ENCODE measurements at regions not wholly inside any gene's neighbourhood (a gene's known extent, or its start where the extent isn't known, plus 50 kb on each side); places are given as distances from the start of the nearest gene placed in this dataset.

GRCh38 chr4:29549342-29549741 lies 1170.8 kb upstream of the PCDH7 start:
- CTCF ChIA-PET: no interaction called here
- TF ChIP-seq HDGF (IDR thresholded peaks at IDR 0.05; ENCODE audit: borderline replicate concordance): no peak
- no peak for TF ChIP-seq FOXM1 (IDR thresholded peaks at IDR 0.05; ENCODE audit: borderline replicate concordance)
- TF ChIP-seq FOXA1 (IDR thresholded peaks at IDR 0.05): no peak
- no peak for TF ChIP-seq NFRKB (IDR thresholded peaks at IDR 0.05)
- TF ChIP-seq ARNT (IDR thresholded peaks at IDR 0.05): no peak
- no peak for TF ChIP-seq SUZ12 (IDR thresholded peaks at IDR 0.05)
- no peak for TF ChIP-seq FOXK2 (IDR thresholded peaks at IDR 0.05)
- POLR2A ChIA-PET: no interaction called here
- no peak for DNase-seq (ENCODE audit: extremely low spot score)

DNA sequence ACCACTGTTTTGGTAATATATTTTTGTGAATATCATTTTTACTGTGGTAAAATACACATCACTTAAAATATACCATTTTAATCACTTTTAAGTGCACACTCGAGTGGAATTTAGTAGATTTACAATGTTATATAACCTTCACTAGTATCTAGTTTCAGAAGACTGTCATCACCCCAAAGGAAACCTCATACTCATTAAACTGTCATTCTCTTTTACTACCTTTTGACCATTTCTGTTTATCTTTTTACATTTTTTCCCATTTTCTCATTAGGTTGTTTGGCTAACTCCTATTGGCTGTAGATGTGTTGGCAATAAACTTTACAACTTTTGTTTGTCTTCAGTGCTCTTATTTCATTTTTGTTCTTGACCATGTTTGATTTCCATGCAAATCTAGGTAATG lies 1168.3 kb upstream of the PCDH7 start:
- CTCF ChIA-PET: no interaction called here

DNA sequence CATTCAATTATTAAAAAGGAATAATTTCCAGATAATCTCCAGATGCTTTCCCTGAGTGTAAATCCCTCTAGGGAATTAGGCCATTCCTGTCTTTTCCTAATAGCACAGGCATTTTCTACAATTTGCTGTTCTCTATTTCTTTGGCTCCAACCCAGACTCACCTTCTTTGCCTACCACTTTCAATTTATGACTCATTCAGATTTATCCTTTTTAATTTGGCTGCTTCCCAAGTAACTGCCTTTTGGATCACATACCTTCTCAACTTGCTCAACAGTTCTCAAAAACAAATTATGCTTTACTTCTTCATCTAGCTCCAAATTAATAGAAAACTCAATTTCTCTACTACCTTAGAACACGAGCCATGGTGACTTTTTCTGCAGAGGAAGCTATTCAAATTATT lies 1166.3 kb upstream of the PCDH7 start:
- TF ChIP-seq BHLHE40 (IDR thresholded peaks at IDR 0.05; ENCODE audit: borderline replicate concordance) (no peak), NFRKB (IDR thresholded peaks at IDR 0.05) (no peak), ZNF384 (IDR thresholded peaks at IDR 0.05) (no peak), SUZ12 (IDR thresholded peaks at IDR 0.05) (no peak), TARDBP (IDR thresholded peaks at IDR 0.05) (no peak), HDGF (IDR thresholded peaks at IDR 0.05; ENCODE audit: borderline replicate concordance) (no peak)
- no peak for DNase-seq (ENCODE audit: extremely low spot score)
- ChIA-PET POLR2A (no interaction called here), CTCF (no interaction called here)

More for the DNA sequence above, 1168.3 kb upstream of the PCDH7 start:
- TF ChIP-seq SUZ12 (IDR thresholded peaks at IDR 0.05) (no peak), CTBP1 (IDR thresholded peaks at IDR 0.05; ENCODE audit: borderline replicate concordance) (peak; percentile 42; the same call in 1 of the 2 replicates), LEF1 (IDR thresholded peaks at IDR 0.05; ENCODE audit: borderline replicate concordance) (0 out of 2 replicates have a peak, but pooled peaks have one; percentile 36), FOXK2 (IDR thresholded peaks at IDR 0.05) (no peak), BHLHE40 (IDR thresholded peaks at IDR 0.05; ENCODE audit: borderline replicate concordance) (no peak), HDGF (IDR thresholded peaks at IDR 0.05; ENCODE audit: borderline replicate concordance) (no peak), L3MBTL2 (conservative IDR thresholded peaks at IDR 0.05) (no peak)
- TF ChIP-seq, protein P1, sequence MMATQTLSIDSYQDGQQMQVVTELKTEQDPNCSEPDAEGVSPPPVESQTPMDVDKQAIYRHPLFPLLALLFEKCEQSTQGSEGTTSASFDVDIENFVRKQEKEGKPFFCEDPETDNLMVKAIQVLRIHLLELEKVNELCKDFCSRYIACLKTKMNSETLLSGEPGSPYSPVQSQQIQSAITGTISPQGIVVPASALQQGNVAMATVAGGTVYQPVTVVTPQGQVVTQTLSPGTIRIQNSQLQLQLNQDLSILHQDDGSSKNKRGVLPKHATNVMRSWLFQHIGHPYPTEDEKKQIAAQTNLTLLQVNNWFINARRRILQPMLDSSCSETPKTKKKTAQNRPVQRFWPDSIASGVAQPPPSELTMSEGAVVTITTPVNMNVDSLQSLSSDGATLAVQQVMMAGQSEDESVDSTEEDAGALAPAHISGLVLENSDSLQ (IDR thresholded peaks at IDR 0.05): peak; percentile 95
- POLR2A ChIA-PET: no interaction called here
- DNase-seq (ENCODE audit: extremely low spot score): no peak

- no peak for DNase-seq (ENCODE audit: extremely low spot score)
- ChIA-PET CTCF (no interaction called here), POLR2A (no interaction called here)
- no peak for TF ChIP-seq ARNT (IDR thresholded peaks at IDR 0.05)
- TF ChIP-seq ELF4 (IDR thresholded peaks at IDR 0.05): no peak
- TF ChIP-seq, protein P1 (IDR thresholded peaks at IDR 0.05): no peak
- TF ChIP-seq FOXK2 (IDR thresholded peaks at IDR 0.05): no peak
Measured at GRCh38 chr4:29558789-29559188, 1161.4 kb upstream of the PCDH7 start.

DNA sequence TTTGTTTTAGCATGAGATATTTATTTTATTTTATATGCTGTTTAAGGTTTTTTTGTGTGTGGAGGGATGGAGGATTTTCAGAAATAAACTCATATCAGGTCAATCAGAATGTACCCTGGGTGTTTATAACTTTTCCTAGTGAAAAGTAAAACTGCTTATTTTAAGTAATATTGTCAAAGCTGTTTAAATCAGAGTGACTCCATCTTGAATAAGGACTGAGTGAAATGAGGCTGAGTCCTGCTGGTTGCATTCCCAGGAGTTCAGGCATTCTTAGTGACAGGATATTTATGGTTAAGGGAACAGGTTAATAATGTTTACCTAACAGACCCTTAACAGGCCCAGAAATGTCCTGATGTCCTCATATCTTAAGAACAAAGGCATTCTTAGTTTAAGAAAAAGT lies 1160.9 kb upstream of the PCDH7 start:
- no peak for DNase-seq (ENCODE audit: extremely low spot score)
- TF ChIP-seq NFRKB (IDR thresholded peaks at IDR 0.05) (no peak), L3MBTL2 (conservative IDR thresholded peaks at IDR 0.05) (no peak), BHLHE40 (IDR thresholded peaks at IDR 0.05; ENCODE audit: borderline replicate concordance) (no peak), ZNF384 (IDR thresholded peaks at IDR 0.05) (no peak), FOXK2 (IDR thresholded peaks at IDR 0.05) (no peak), HDGF (IDR thresholded peaks at IDR 0.05; ENCODE audit: borderline replicate concordance) (no peak)
- TF ChIP-seq, protein P1 (IDR thresholded peaks at IDR 0.05): no peak
- ChIA-PET CTCF (no interaction called here), POLR2A (no interaction called here)

DNA sequence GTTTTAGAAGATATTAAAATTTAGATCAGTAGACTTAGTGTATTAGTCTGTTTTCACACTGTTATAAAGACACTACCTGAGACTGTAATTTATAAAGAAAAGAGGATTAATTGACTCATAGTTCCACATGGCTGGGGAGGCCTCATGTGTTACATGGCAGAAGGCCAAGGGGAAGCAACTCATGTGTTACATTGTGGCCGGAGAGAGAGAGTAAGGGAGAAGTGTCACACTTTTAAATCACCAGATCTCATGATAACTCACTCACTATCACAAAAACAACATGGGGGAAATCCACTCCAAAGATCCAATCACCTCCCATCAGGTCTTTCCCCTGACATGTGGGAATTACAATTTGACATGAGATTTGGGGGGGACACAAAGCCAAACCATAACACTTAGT lies 1159.7 kb upstream of the PCDH7 start:
- POLR2A ChIA-PET: no interaction called here

DNA sequence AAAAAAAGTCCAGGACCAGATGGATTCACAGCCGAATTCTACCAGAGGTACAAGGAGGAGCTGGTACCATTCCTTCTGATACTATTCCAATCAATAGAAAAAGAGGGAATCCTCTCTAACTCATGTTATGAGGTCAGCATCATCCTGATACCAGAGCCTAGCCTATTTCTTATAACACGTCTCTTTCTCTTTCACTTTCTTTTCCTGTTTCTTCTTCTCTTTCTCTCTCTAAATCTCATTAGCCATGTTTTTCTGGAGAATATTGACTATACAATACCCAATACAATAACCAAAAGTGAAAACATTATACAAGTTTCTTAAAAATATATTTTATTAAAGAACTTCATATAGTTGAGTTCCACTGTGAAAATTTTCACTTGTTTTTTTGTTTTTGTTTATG lies 1154.9 kb upstream of the PCDH7 start:
- TF ChIP-seq BHLHE40 (IDR thresholded peaks at IDR 0.05; ENCODE audit: borderline replicate concordance) (no peak), NFRKB (IDR thresholded peaks at IDR 0.05) (no peak), LEF1 (IDR thresholded peaks at IDR 0.05; ENCODE audit: borderline replicate concordance) (no peak), SUZ12 (IDR thresholded peaks at IDR 0.05) (no peak), ARNT (IDR thresholded peaks at IDR 0.05) (no peak), TARDBP (IDR thresholded peaks at IDR 0.05) (no peak), ZNF384 (IDR thresholded peaks at IDR 0.05) (no peak), CTBP1 (IDR thresholded peaks at IDR 0.05; ENCODE audit: borderline replicate concordance) (no peak), FOXA1 (IDR thresholded peaks at IDR 0.05) (no peak), FOXM1 (IDR thresholded peaks at IDR 0.05; ENCODE audit: borderline replicate concordance) (no peak), SP1 (IDR thresholded peaks at IDR 0.05) (no peak), FOXK2 (IDR thresholded peaks at IDR 0.05) (no peak), L3MBTL2 (conservative IDR thresholded peaks at IDR 0.05) (no peak), HDGF (IDR thresholded peaks at IDR 0.05; ENCODE audit: borderline replicate concordance) (no peak), ELF4 (IDR thresholded peaks at IDR 0.05) (no peak)
- TF ChIP-seq, protein P1 (IDR thresholded peaks at IDR 0.05): no peak
- DNase-seq (ENCODE audit: extremely low spot score): no peak
- CTCF ChIA-PET: no interaction called here

More for the DNA sequence above, 1159.7 kb upstream of the PCDH7 start:
- TF ChIP-seq FOXM1 (IDR thresholded peaks at IDR 0.05; ENCODE audit: borderline replicate concordance): no peak
- no peak for DNase-seq (ENCODE audit: extremely low spot score)
- CTCF ChIA-PET: no interaction called here

More for the DNA sequence above, 1154.9 kb upstream of the PCDH7 start:
- POLR2A ChIA-PET: no interaction called here

All from HEK293T (cell line).